Stimulated activated CD8-positive, alpha-beta memory T cell treated with anti-CD3 and anti-CD28 coated beads, Interleukin-4, amount 100 ng/mL, for 24 hours (primary cell): ENCODE measurements at regions not wholly inside any gene's neighbourhood (a gene's known extent, or its start where the extent isn't known, plus 50 kb on each side); places are given as distances from the start of the nearest gene placed in this dataset.
"Not testable (repeated sequence)": the region's sequence is repeated elsewhere in the genome, so short reads cannot be mapped to it uniquely, and the experiment has no call there.

Experiments used
- DNase-seq: peaks from one replicate; pipeline ENCODE4 v3.0.0-alpha.2; 2020; ENCODE audit warnings: low read depth

DNA sequence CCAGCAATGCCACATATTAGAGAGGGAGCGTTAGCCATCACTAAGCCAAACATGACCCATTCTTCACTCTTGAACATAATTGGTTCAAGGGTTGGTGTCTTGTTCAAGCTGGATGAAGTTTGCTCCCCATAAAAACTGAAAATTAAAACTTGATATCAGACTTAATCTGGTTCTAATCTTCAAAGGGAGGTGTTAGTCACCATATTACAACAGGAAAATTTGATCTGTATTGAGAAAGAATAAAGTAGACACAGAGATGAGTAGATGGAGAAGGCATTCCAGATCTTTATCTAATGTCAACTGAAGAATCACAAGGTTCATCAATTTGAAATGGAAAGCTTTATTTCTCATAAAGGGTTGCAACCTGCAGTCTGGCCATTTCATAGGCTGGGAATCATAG, 972.8 kb downstream of the HACE1 start:
- no peak for DNase-seq

GRCh38 chr6:103885446-103885845, 974.3 kb downstream of the HACE1 start:
- DNase-seq, result no peak

DNA sequence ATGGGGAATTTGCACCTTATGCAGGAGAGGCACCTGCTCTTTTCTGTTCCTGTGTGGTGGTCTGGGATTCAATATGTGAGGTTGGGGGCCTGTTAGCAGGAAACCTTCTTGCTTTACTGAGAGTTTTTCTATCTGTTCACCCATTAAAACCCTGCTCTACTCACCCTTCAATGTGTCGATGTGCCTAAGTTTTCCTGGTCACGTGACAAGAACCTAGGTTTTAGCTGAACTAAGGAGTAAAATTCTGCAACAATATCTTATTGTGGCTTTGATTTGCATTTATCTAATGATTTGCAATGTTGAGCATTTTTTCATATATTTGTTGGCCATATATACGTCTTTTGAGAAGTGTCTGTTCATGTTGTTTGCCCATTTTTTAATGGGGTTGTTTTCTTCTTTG, 979.9 kb downstream of the HACE1 start:
- DNase-seq, result no peak

DNA sequence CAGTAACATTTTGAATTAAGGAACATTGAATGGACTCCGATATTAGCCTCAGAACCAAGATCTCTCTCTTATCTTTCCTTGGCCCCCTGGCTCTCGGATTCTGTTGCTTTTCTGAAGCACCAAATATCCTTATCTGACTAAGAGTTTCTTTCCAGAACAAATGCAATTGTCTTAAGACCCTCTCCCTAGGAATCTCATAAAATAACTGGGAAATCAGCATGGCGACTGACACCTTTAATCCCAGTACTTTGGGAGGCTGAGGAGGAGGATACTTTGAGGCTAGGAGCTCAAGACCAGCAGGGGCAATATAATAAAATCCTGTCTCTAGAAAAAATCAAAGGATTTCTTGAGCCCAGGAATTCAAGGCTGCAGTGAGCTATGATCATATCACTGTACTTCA, 984.5 kb downstream of the HACE1 start:
- no peak for DNase-seq

GRCh38 chr6:103874575-103874974, 985.1 kb downstream of the HACE1 start:
- DNase-seq, result no peak

DNA sequence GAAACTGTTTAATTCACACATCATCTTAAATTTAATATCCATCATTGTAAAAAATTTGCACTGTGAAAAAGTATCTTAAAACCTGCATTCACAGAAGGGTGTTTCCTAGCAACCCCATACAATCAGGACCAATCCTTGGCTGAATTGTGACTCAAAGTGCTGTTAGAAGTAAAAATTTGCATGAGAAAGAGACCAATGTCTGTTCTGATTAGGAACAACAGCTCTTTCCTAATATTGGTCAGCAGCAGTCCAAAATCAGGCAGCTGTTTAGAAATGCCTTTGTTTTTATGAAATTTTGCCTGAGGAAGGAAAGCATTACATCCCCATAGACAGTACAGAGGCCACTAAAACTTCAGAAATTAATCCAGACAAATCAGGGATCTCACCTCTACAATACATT, 987.0 kb downstream of the HACE1 start:
- DNase-seq, result no peak

DNA sequence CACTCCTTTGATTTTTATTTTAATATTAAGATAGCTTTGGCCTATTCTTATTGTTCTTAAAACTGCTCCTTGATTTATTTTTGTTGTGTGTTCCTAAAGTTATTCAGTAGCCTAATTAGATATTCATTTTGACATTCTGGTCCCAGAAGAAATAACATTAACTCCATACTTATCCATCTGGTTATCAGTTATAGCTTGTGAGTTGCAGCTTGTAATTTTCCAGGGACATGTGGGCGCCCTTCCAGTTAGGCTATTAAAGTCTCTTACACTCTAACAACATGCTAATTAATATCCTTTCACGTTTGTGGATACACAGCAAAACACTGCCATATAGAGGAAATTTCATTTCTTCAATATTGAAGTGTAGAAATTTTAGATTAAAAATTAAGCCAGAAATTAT, 987.5 kb downstream of the HACE1 start:
- DNase-seq, result no peak

GRCh38 chr6:103870970-103871369, 988.7 kb downstream of the HACE1 start:
- DNase-seq, result no peak

- no peak for DNase-seq
These were observed 997.4 kb downstream of the HACE1 start for GRCh38 chr6:103862297-103862696.

- no peak for DNase-seq
These were observed 1001.7 kb downstream of the HACE1 start for GRCh38 chr6:103858003-103858402.

GRCh38 chr6:103855750-103856149, 1004.0 kb downstream of the HACE1 start:
- DNase-seq, result no peak

DNA sequence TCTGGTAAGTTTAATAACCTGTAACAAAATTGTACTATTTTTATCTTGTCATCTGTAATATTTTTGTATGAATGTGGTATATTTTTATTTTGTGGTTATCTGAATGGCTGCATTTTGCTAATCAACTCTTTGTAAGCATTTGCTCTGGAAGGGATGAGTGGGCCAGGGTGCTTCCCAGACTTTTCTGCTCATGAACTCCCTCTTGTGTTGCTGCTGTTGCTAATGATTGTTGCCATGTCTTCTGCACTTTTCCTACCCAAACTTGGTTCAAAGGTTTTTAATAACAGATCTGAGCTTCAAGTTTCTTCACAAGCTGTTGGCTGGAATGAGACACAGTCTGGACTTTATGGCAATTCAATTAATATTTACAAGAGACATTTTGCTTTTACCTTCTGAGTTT, 1005.7 kb downstream of the HACE1 start:
- DNase-seq, result no peak

DNA sequence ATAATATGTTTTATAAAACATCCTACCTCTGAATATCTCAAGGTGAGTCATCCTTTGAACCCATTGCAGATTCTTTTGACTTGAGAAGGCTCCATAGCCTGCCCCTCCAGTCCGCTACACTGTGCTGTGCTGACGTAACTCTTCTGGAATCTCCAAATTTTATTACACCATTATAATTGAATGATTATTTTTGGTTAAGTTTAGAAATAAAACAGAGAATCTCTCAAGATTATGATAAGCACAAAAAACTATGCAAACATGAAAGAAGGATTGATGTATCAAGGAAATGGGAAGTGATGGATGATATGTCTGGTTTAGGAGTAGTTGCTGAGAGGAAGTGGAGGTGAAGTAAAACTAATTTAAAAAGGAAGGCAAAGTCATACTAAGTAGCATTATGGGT, 1021.3 kb downstream of the HACE1 start:
- DNase-seq, result no peak

GRCh38 chr6:103826209-103826608, 1033.5 kb downstream of the HACE1 start:
- DNase-seq, result no peak

- DNase-seq, result no peak
These were observed 1039.6 kb downstream of the HACE1 start for GRCh38 chr6:103820148-103820547.

DNA sequence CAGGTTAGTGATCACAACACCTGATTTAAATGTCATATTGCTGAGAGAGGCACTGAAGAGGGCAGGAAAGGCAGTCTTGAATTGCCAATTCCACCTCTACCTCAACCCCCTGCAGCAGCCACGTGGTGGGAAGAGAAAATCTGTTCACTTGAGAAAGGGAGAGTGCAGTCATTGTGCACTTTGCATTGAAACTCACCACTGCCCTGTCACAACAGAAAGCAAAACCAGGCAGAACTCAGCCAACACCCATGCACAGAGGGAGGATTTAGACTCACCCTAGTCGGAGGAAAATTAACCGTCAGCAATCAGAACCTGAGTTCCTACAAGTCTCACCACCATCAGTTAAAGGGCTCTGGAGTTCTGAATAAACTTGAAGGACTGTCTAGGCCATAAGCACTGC, 1040.2 kb downstream of the HACE1 start:
- DNase-seq, result no peak

DNA sequence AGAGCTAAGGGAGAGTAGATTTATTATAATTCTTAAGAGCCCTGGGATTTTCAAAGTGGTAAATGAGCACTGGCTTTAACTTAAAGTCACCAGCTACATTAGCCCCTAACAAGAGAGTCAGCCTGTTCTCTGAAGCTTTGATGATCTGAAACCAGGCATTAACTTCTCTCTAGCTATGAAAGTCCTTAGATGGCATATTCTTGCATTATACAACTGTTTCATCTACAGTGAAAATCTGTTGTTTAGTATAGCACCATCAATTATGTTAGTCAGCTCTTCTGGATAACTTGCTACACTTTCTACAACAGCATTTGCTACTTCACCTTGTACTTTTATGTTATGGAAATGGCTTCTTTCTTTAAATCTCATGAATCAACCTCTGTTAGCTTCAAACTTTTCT, 1046.7 kb downstream of the HACE1 start:
- no peak for DNase-seq

DNA sequence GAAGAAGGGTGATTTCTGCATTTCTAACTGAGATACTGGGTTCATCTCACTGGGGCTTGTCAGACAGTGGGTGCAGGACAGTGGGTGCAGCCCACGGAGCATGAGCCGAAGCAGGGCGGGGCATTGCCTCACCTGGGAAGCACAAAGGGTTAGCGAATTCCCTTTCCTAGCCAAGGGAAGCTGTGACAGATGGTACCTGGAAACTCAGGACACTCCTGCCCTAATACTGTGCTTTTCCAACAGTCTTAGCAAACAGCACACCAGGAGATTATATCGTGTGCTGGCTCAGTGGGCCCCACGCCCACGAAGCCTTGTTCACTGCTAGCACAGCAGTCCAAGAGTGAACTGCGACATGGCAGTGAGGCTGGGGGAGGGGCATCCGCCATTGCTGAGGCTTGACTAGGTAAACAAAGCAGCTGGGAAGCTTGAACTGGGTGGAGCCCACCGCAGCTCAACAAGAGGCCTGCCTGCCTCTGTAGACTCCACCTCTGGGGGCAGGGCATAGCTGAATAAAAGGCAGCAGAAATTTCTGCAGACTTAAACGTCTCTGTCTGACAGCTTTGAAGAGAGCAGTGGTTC, 1057.7 kb downstream of the HACE1 start:
- DNase-seq, result not testable (repeated sequence)

- DNase-seq, result no peak
These were observed 1059.6 kb downstream of the HACE1 start for GRCh38 chr6:103799971-103800670.

- DNase-seq, result no peak
These were observed 1061.6 kb downstream of the HACE1 start for GRCh38 chr6:103798166-103798565.

- no peak for DNase-seq
These were observed 1062.0 kb downstream of the HACE1 start for GRCh38 chr6:103797738-103798137.

DNA sequence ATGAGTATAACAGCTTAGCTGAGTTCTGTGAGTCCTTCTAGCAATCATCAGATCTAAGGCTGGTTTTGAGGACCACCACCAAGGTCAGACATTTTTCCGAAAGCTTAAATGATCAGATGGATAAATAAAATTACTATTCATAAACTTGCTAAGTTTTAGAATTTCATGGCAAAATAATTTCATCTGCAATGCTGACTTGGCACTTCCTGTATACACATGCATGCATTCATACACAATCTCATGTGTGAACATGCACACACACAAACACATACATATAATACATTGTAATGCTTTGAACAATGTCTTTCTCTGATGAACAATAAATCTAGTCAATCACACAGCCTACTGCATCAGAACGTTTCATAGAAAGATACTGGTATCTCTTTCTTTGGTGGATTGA, 1068.3 kb downstream of the HACE1 start:
- DNase-seq, result no peak

DNA sequence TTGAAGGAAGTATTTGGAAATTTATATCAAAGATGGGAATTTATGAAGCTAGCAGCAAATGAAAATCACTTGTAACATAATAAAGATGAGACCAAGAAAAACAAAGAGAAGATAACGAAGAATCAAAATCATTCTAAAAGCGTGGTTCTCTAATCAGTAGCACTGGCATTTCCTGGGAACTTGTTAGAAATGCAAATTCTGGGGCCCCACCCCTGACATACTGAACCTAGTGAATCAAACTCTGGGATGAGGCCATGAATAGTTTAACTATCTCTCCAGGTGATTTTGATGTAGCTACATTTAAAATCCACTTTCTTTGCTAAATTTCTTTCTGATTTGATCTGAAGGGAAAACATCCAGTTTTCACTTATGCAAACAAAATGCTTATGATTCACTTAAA, 1075.6 kb downstream of the HACE1 start:
- DNase-seq, result no peak

DNA sequence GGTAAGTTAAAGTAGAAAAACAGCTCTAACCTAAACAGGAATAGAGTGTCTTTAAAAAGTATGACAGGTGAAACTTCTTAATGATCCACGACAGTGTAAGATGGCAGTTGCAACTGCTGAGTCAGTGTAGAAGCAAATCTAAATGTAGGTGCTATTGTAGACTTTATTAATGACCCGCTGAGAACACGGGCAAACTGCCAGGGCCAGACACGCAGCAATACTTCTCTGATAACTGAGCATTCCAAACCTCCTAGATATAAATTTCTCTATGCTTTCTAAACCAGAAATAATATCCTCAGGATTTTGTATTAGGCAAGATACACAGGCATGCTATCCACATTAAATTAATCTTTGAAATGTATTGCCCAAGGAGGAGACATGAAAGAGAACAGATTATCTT, 1076.4 kb downstream of the HACE1 start:
- DNase-seq, result no peak
